DLD1 (cell line): ENCODE measurements at regions not wholly inside any gene's neighbourhood (a gene's known extent, or its start where the extent isn't known, plus 50 kb on each side); places are given as distances from the start of the nearest gene placed in this dataset.
"Not testable (repeated sequence)": the region's sequence is repeated elsewhere in the genome, so short reads cannot be mapped to it uniquely, and the experiment has no call there.

Experiments
- in situ Hi-C: cut with HindIII; loops from 2 replicates; pipeline ENCODE4 v1.10.0; 2017; ENCODE audit warnings: low sequenced_read_pairs

GRCh38 chr6:134622382-134623173 lies 304.7 kb upstream of the SGK1 start:
- in situ Hi-C loops, result no loop called here

- in situ Hi-C loops, result no loop called here
These were observed 303.9 kb upstream of the SGK1 start for GRCh38 chr6:134621858-134622257.

GRCh38 chr6:134619789-134620188 lies 301.9 kb upstream of the SGK1 start:
- in situ Hi-C loops, result no loop called here

- in situ Hi-C loops, result no loop called here
These were observed 301.2 kb upstream of the SGK1 start for GRCh38 chr6:134619077-134619476.

GRCh38 chr6:134614606-134615485 lies 296.9 kb upstream of the SGK1 start:
- in situ Hi-C loops, result no loop called here

- in situ Hi-C loops, result not testable (repeated sequence)
These were observed 294.2 kb upstream of the SGK1 start for GRCh38 chr6:134612128-134612527.

- in situ Hi-C loops, result no loop called here
These were observed 292.5 kb upstream of the SGK1 start for GRCh38 chr6:134610411-134610810.

- in situ Hi-C loops, result loop anchor here (5.0 kb wide), 1 partner anchor 213 kb away; no protein-coding TSS in a partner anchor
These were observed 291.9 kb upstream of the SGK1 start for GRCh38 chr6:134609716-134610261.

GRCh38 chr6:134607411-134607810 lies 289.5 kb upstream of the SGK1 start:
- in situ Hi-C loops, result loop anchor here (5.0 kb wide), 1 partner anchor 215 kb away; no protein-coding TSS in a partner anchor

GRCh38 chr6:134605034-134605433 lies 287.1 kb upstream of the SGK1 start:
- in situ Hi-C loops, result loop anchor here (5.0 kb wide), 1 partner anchor 217 kb away; no protein-coding TSS in a partner anchor

- in situ Hi-C loops, result no loop called here
These were observed 286.2 kb upstream of the SGK1 start for GRCh38 chr6:134604014-134604676.

- in situ Hi-C loops, result no loop called here
These were observed 285.6 kb upstream of the SGK1 start for GRCh38 chr6:134603561-134603960.

- in situ Hi-C loops, result no loop called here
These were observed 284.2 kb upstream of the SGK1 start for GRCh38 chr6:134602123-134602522.

GRCh38 chr6:134600671-134601070 lies 282.8 kb upstream of the SGK1 start:
- in situ Hi-C loops, result no loop called here

- in situ Hi-C loops, result no loop called here
These were observed 281.2 kb upstream of the SGK1 start for GRCh38 chr6:134599079-134599478.

GRCh38 chr6:134596191-134596590 lies 278.3 kb upstream of the SGK1 start:
- in situ Hi-C loops, result no loop called here

- in situ Hi-C loops, result no loop called here
These were observed 277.0 kb upstream of the SGK1 start for GRCh38 chr6:134594881-134595280.

- in situ Hi-C loops, result no loop called here
These were observed 276.0 kb upstream of the SGK1 start for GRCh38 chr6:134593887-134594286.

- in situ Hi-C loops, result no loop called here
These were observed 275.5 kb upstream of the SGK1 start for GRCh38 chr6:134593442-134593841.

- in situ Hi-C loops, result no loop called here
These were observed 275.1 kb upstream of the SGK1 start for GRCh38 chr6:134593024-134593423.

- in situ Hi-C loops, result no loop called here
These were observed 272.5 kb upstream of the SGK1 start for GRCh38 chr6:134590449-134590848.
